CD14-positive monocyte (primary cell): ENCODE measurements at regions not wholly inside any gene's neighbourhood (a gene's known extent, or its start where the extent isn't known, plus 50 kb on each side); places are given as distances from the start of the nearest gene placed in this dataset.

ENCODE experiments used
- DNase-seq, 3 donors: peaks; one replicate each; pipeline ENCODE4 v3.0.0-alpha.2; 2011 to 2022
- H2AFZ ChIP-seq: 2 replicates; pipeline ENCODE4 v1.6.0; 2012; ENCODE audit warnings: mild to moderate bottlenecking, low read depth, low read length, inconsistent platforms; ENCODE audit not compliant: insufficient read depth, poor library complexity, severe bottlenecking
- H3K27ac ChIP-seq, 2 donors: 1 replicate in 1 of 2; 2 replicates in 1 of 2; pipeline ENCODE4 v1.5.1; 2012 to 2013; ENCODE audit warnings: low read length in 2 of 2, control low read depth in 1 of 2, inconsistent platforms in 1 of 2, low read depth in 1 of 2, mild to moderate bottlenecking in 1 of 2
- H3K27me3 ChIP-seq, 2 donors: one replicate each; pipeline versions ENCODE4 v1.6.0 to v1.6.1; 2011 to 2013; ENCODE audit warnings: low read length in 2 of 2; ENCODE audit not compliant: control insufficient read depth in 2 of 2, insufficient read depth in 2 of 2
- H3K36me3 ChIP-seq, 2 donors: replicated peaks in 1 of 2; 1 replicate in 1 of 2; 2 replicates in 1 of 2; pipeline versions ENCODE4 v1.5.1 to v1.6.1; 2012 to 2013; ENCODE audit warnings: low read length in 2 of 2, control low read depth in 1 of 2, inconsistent platforms in 1 of 2, mild to moderate bottlenecking in 1 of 2; ENCODE audit not compliant: insufficient read depth in 2 of 2, control insufficient read depth in 1 of 2
- H3K4me1 ChIP-seq, 2 donors: 1 replicate in 1 of 2; 2 replicates in 1 of 2; pipeline versions ENCODE4 v1.5.1 to v1.6.1; 2012 to 2013; ENCODE audit warnings: low read length in 2 of 2, control low read depth in 1 of 2, inconsistent platforms in 1 of 2, mild to moderate bottlenecking in 1 of 2, moderate library complexity in 1 of 2; ENCODE audit not compliant: insufficient read depth in 2 of 2, control insufficient read depth in 1 of 2
- H3K4me2 ChIP-seq: replicated peaks from 2 replicates; pipeline ENCODE3; 2012; ENCODE audit warnings: low read length, moderate library complexity, mild to moderate bottlenecking; ENCODE audit not compliant: poor library complexity, severe bottlenecking; ENCODE audit errors: extremely low read depth
- H3K4me3 ChIP-seq, 3 experiments: fragments of 200-600 bp in 1 of 3; sonication (generic) in 1 of 3; replicated peaks in 1 of 3; 1 replicate in 2 of 3; 2 replicates in 1 of 3; pipeline ENCODE4 v1.5.1; 2011 to 2013; ENCODE audit warnings: low read length in 3 of 3, mild to moderate bottlenecking in 3 of 3, control low read depth in 2 of 3, low read depth in 2 of 3, inconsistent platforms in 1 of 3, moderate library complexity in 1 of 3
- H3K79me2 ChIP-seq: 2 replicates; pipeline ENCODE4 v1.6.0; 2012; ENCODE audit warnings: mild to moderate bottlenecking, control low read depth, inconsistent platforms, low read length, moderate library complexity; ENCODE audit not compliant: insufficient read depth
- H3K9ac ChIP-seq: 2 replicates; pipeline ENCODE4 v1.6.0; 2017; ENCODE audit warnings: low read length, mild to moderate bottlenecking; ENCODE audit not compliant: insufficient read depth, poor library complexity, severe bottlenecking
- H3K9me3 ChIP-seq, 2 donors: replicated peaks in 1 of 2; 1 replicate in 1 of 2; 2 replicates in 1 of 2; pipeline versions ENCODE4 v1.5.1 to v1.6.1; 2012 to 2013; ENCODE audit warnings: low read length in 2 of 2, control low read depth in 1 of 2; ENCODE audit not compliant: control insufficient read depth in 1 of 2, insufficient read depth in 1 of 2
- H4K20me1 ChIP-seq: 2 replicates; pipeline ENCODE4 v1.6.0; 2012; ENCODE audit warnings: mild to moderate bottlenecking, low read length, control low read depth, moderate library complexity; ENCODE audit not compliant: insufficient read depth
- H3K27ac Mint-ChIP-seq, 7 donors: one replicate each; pipeline ENCODE4 v1.8.0; 2020; ENCODE audit warnings: mild to moderate bottlenecking in 7 of 7, mixed read lengths in 7 of 7, moderate library complexity in 6 of 7, inconsistent platforms in 2 of 7
- H3K27me3 Mint-ChIP-seq, 3 donors: one replicate each; pipeline ENCODE4 v1.8.0; 2021 to 2022; ENCODE audit warnings: low read depth in 3 of 3, mild to moderate bottlenecking in 3 of 3, mixed read lengths in 3 of 3, moderate library complexity in 3 of 3, inconsistent platforms in 1 of 3
- H3K36me3 Mint-ChIP-seq, 2 donors: one replicate each; pipeline ENCODE4 v1.8.0; 2020; ENCODE audit warnings: mixed read lengths in 2 of 2, inconsistent platforms in 1 of 2, mild to moderate bottlenecking in 1 of 2
- H3K4me1 Mint-ChIP-seq: one replicate; pipeline ENCODE4 v1.8.0; 2020; ENCODE audit warnings: mild to moderate bottlenecking, mixed read lengths
- H3K4me3 Mint-ChIP-seq, 2 donors: one replicate each; pipeline ENCODE4 v1.8.0; 2020; ENCODE audit warnings: mild to moderate bottlenecking in 2 of 2, mixed read lengths in 2 of 2, moderate library complexity in 1 of 2
- H3K9me3 Mint-ChIP-seq, 7 donors: one replicate each; pipeline ENCODE4 v1.8.0; 2020 to 2022; ENCODE audit warnings: mixed read lengths in 7 of 7, mild to moderate bottlenecking in 6 of 7, moderate library complexity in 6 of 7, inconsistent platforms in 2 of 7
- WGBS: methylation state at CpG from one replicate; pipeline ENCODE4 v1.1.5; 2013; ENCODE audit warnings: missing lambda C conversion rate; ENCODE audit not compliant: insufficient coverage; 5-methylcytosine and 5-hydroxymethylcytosine counted together
- intact Hi-C, 2 donors: fragments of 100-400 bp; cut with micrococcal nuclease; formaldehyde crosslinking; loops; one replicate each; pipeline versions ENCODE4 v1.15.0 to v1.15.1; 2023
- TF ChIP-seq, protein P1 (sequence below): fragments of 200-600 bp; IDR thresholded peaks from one replicate; pipeline ENCODE4 v1.8.0; 2022; ENCODE audit warnings: antibody characterized with exemption, mild to moderate bottlenecking

DNA sequence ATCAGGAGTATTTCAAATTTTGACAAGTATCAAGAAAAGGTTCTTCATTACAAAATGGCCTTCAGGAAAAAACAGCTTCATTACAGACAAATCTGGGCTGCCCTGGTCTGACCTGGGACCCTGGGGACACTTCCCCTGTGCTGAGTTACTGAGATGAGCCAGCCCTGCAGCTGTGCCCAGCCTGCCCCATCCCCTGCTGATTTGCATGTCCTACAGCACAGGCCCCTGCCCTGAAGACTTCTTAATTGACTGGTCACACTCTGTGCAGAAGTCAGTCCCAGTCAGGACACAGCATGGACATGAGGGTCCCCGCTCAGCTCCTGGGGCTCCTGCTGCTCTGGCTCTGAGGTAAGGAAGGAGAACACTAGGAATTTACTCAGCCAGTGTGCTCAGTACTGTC is 235.1 kb downstream of the ANKRD36B start:
- Histone ChIP-seq H3K27me3 (peaks cover 2 to 8% of the 10 kb centered on the region in 2 donors), H3K9ac (no peak overlapping the region), H3K36me3 (no peaks in the 10 kb centered on the region), H3K4me2 (no peak overlapping the region), H2AFZ (no peak overlapping the region), H3K27ac (no peak overlapping the region), H3K79me2 (no peaks in the 10 kb centered on the region), H4K20me1 (no peaks in the 10 kb centered on the region), H3K9me3 (no peaks in the 10 kb centered on the region), H3K4me1 (no peaks in the 10 kb centered on the region), H3K4me3 (no peak overlapping the region)
- H3K4me1 Mint-ChIP-seq, result no peaks in the 10 kb centered on the region
- H3K9me3 Mint-ChIP-seq, result peaks cover 0 to 8% (median 0%) of the 10 kb centered on the region in 7 donors
- peaks cover 5 to 13% (median 11%) of the 10 kb centered on the region in 3 donors for H3K27me3 Mint-ChIP-seq
- no peaks in the 10 kb centered on the region for H3K36me3 Mint-ChIP-seq
- no peak for DNase-seq
- TF ChIP-seq, protein P1, sequence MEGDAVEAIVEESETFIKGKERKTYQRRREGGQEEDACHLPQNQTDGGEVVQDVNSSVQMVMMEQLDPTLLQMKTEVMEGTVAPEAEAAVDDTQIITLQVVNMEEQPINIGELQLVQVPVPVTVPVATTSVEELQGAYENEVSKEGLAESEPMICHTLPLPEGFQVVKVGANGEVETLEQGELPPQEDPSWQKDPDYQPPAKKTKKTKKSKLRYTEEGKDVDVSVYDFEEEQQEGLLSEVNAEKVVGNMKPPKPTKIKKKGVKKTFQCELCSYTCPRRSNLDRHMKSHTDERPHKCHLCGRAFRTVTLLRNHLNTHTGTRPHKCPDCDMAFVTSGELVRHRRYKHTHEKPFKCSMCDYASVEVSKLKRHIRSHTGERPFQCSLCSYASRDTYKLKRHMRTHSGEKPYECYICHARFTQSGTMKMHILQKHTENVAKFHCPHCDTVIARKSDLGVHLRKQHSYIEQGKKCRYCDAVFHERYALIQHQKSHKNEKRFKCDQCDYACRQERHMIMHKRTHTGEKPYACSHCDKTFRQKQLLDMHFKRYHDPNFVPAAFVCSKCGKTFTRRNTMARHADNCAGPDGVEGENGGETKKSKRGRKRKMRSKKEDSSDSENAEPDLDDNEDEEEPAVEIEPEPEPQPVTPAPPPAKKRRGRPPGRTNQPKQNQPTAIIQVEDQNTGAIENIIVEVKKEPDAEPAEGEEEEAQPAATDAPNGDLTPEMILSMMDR, result no peak
- no peak overlapping the region for H3K27ac Mint-ChIP-seq
- intact Hi-C loops, result no loop called here
- no peak overlapping the region for H3K4me3 Mint-ChIP-seq
- 88% methylated on average over 1 of the region's 1 CpG for WGBS

DNA sequence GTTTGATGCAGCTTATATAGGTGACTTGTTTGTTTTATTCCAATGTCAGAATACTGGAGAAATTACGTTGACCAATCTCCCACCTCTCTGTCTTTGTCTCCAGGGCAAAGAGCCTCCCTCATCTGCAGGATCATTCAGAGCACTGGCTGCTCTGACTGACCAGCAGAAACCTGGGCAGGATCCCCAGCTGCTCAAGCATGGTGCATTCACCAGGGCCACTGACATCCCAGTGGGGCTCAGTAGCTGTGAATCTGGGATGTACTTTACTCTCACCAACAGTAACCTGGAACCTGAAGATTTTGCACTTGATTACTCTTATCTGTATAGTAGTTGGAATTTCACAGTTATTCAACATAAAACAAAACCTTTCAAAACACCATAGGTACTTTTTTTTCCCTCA is 235.9 kb downstream of the ANKRD36 start:
- DNase-seq, result no peak
- no peaks in the 10 kb centered on the region for H3K79me2 ChIP-seq
- H3K4me1 ChIP-seq, result no peaks in the 10 kb centered on the region
- Mint-ChIP-seq H3K9me3 (peaks cover 0 to 2% (median 0%) of the 10 kb centered on the region in 7 donors), H3K27ac (peak overlapping the region in 1 of 7 donors; percentile 21), H3K4me3 (no peak overlapping the region), H3K27me3 (peaks cover 2 to 10% (median 6%) of the 10 kb centered on the region in 3 donors), H3K4me1 (no peaks in the 10 kb centered on the region), H3K36me3 (no peaks in the 10 kb centered on the region)
- H3K9ac ChIP-seq, result no peak overlapping the region
- H3K27me3 ChIP-seq, result peaks cover 0 to 2% of the 10 kb centered on the region in 2 donors
- H3K36me3 ChIP-seq, result no peaks in the 10 kb centered on the region
- H3K4me2 ChIP-seq, result no peak overlapping the region
- H3K9me3 ChIP-seq, result no peaks in the 10 kb centered on the region
- TF ChIP-seq, protein P1, result no peak
- no CpG with 5 or more reads among the region's 1 CpG for WGBS
- no peak overlapping the region for H3K27ac ChIP-seq
- intact Hi-C loops, result no loop called here
- H3K4me3 ChIP-seq, result no peak overlapping the region
- no peak overlapping the region for H2AFZ ChIP-seq
- no peaks in the 10 kb centered on the region for H4K20me1 ChIP-seq
